C4-2B (cell line): ENCODE measurements at regions not wholly inside any gene's neighbourhood (a gene's known extent, or its start where the extent isn't known, plus 50 kb on each side); places are given as distances from the start of the nearest gene placed in this dataset.

Experiments
- CTCF ChIP-seq: fragments of 450-650 bp; conservative IDR thresholded peaks from 2 replicates; pipeline ENCODE4 v1.5.1; 2017; ENCODE audit warnings: mild to moderate bottlenecking
- ZFX ChIP-seq: fragments of 450-650 bp; IDR thresholded peaks from 2 replicates; pipeline ENCODE4 v1.6.1; 2017

- no peak for TF ChIP-seq CTCF
- TF ChIP-seq ZFX: no peak
Measured at GRCh38 chr10:77712207-77712606, 74.6 kb upstream of the KCNMA1 start.
